ENCODE measurements at regions not wholly inside any gene's neighbourhood (a gene's known extent, or its start where the extent isn't known, plus 50 kb on each side); places are given as distances from the start of the nearest gene placed in this dataset.

DNA sequence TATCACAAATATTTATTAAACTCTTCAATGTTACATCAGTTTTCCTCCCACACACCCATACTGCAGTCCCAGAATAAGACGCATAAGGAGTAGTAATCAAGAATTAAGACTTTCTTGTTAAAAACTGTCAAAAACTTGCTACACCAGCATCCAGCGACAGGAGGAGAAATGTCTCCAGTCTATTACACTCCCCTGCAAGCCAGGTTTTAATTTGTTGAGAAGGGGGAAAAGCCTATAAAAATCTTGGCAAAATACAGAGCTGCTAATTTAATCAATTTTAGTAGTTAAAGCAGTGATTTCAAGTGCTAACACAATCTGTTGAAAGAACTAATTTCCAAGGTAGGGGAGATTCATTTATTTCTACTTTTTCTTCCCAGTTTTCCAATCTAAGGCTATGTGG lies 102.0 kb upstream of the MED13 start:
- TF ChIP-seq HMGXB4 (CRISPR knock-in tag; IDR thresholded peaks at IDR 0.05) = no peak
- TF ChIP-seq CTCF (IDR thresholded peaks at IDR 0.05) = no peak
- TF ChIP-seq, protein P1, sequence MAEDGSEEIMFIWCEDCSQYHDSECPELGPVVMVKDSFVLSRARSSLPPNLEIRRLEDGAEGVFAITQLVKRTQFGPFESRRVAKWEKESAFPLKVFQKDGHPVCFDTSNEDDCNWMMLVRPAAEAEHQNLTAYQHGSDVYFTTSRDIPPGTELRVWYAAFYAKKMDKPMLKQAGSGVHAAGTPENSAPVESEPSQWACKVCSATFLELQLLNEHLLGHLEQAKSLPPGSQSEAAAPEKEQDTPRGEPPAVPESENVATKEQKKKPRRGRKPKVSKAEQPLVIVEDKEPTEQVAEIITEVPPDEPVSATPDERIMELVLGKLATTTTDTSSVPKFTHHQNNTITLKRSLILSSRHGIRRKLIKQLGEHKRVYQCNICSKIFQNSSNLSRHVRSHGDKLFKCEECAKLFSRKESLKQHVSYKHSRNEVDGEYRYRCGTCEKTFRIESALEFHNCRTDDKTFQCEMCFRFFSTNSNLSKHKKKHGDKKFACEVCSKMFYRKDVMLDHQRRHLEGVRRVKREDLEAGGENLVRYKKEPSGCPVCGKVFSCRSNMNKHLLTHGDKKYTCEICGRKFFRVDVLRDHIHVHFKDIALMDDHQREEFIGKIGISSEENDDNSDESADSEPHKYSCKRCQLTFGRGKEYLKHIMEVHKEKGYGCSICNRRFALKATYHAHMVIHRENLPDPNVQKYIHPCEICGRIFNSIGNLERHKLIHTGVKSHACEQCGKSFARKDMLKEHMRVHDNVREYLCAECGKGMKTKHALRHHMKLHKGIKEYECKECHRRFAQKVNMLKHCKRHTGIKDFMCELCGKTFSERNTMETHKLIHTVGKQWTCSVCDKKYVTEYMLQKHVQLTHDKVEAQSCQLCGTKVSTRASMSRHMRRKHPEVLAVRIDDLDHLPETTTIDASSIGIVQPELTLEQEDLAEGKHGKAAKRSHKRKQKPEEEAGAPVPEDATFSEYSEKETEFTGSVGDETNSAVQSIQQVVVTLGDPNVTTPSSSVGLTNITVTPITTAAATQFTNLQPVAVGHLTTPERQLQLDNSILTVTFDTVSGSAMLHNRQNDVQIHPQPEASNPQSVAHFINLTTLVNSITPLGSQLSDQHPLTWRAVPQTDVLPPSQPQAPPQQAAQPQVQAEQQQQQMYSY (CRISPR knock-in tag; IDR thresholded peaks at IDR 0.05) = no peak
- TF ChIP-seq, protein P2, sequence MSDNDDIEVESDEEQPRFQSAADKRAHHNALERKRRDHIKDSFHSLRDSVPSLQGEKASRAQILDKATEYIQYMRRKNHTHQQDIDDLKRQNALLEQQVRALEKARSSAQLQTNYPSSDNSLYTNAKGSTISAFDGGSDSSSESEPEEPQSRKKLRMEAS (CRISPR knock-in tag; IDR thresholded peaks at IDR 0.05) = no peak
- TF ChIP-seq PREB (CRISPR knock-in tag; IDR thresholded peaks at IDR 0.05; ENCODE audit: borderline replicate concordance) = no peak
- TF ChIP-seq E2F1 (CRISPR knock-in tag; IDR thresholded peaks at IDR 0.05) = no peak
- no peak for TF ChIP-seq ZNF232 (CRISPR knock-in tag; IDR thresholded peaks at IDR 0.05)
- no peak for TF ChIP-seq FOXP1 (CRISPR knock-in tag; IDR thresholded peaks at IDR 0.05; ENCODE audit: borderline replicate concordance)

Measured in WTC11 (cell line).